Lower leg skin (tissue), 3 donors: ENCODE measurements at regions not wholly inside any gene's neighbourhood (a gene's known extent, or its start where the extent isn't known, plus 50 kb on each side); places are given as distances from the start of the nearest gene placed in this dataset.

ENCODE experiments used
- CTCF ChIP-seq, 3 donors: fragments of 450-650 bp; IDR thresholded peaks; one replicate each; pipeline ENCODE4 v1.5.1; 2016; ENCODE audit warnings: antibody characterized with exemption in 3 of 3, mild to moderate bottlenecking in 3 of 3, moderate library complexity in 2 of 3
- POLR2A ChIP-seq, 2 donors: fragments of 450-650 bp; IDR thresholded peaks; one replicate each; pipeline ENCODE4 v1.6.1; 2016 to 2017; ENCODE audit warnings: antibody characterized with exemption in 2 of 2, mild to moderate bottlenecking in 1 of 2, moderate library complexity in 1 of 2

GRCh38 chr12:123085730-123086487, 65.0 kb downstream of the PITPNM2 start:
- TF ChIP-seq CTCF (IDR thresholded peaks at IDR 0.05) (no peak), POLR2A (IDR thresholded peaks at IDR 0.05) (no peak)
